GM12878 (cell line): ENCODE measurements at regions not wholly inside any gene's neighbourhood (a gene's known extent, or its start where the extent isn't known, plus 50 kb on each side); places are given as distances from the start of the nearest gene placed in this dataset.

ENCODE experiments used
- ATAC-seq: fragments of 200-7000 bp; cut with Tn5 transposase; 3 replicates; pipeline ENCODE4 v1.9.1; 2020; ENCODE audit warnings: mild to moderate bottlenecking, moderate library complexity
- BruUV-seq: library from RNA; stranded (reverse); fragments of 400-500 nt; replicated peaks from 2 replicates; lab custom pipeline; 2021; lab: Mats Ljungman, UMichigan
- CTCF ChIA-PET: fragments of 300-600 bp; sonication (Branson Sonifier 250); formaldehyde crosslinking; extraction: SDS; loops from one replicate; lab custom pipeline; 2021; ENCODE audit warnings: inconsistent platforms; lab: Yijun Ruan, JAX
- POLR2A ChIA-PET: fragments of 350-600 bp; formaldehyde crosslinking; extraction: SDS; loops from one replicate; lab custom pipeline; 2021; ENCODE audit warnings: inconsistent platforms; lab: Charles Lee
- RAD21 ChIA-PET: fragments of 300-600 bp; sonication (Branson Sonifier 250); formaldehyde crosslinking; loops from one replicate; lab custom pipeline; 2023; ENCODE audit warnings: antibody characterized with exemption; ENCODE audit not compliant: unreplicated experiment; lab: Charles Lee
- SMC1A ChIA-PET: fragments of 300-600 bp; sonication (Branson Sonifier 250); formaldehyde crosslinking; loops from one replicate; lab custom pipeline; 2023; ENCODE audit not compliant: unreplicated experiment, uncharacterized antibody; lab: Charles Lee
- DNase-seq: peaks from one replicate; pipeline ENCODE4 v3.0.0-alpha.2; 2011; ENCODE audit warnings: low read depth, low spot score
- FAIRE-seq: peaks from 3 replicates; lab custom pipeline; 2011; peaks lifted over from hg19 to GRCh38; lab: Jason Lieb, UNC
- H2AFZ ChIP-seq: 2 replicates; pipeline ENCODE4 v1.6.0; 2011; ENCODE audit warnings: low read depth, low read length, control low read depth; ENCODE audit not compliant: control insufficient read depth
- H3K27ac ChIP-seq: 2 replicates; pipeline ENCODE4 v1.5.1; 2011; ENCODE audit warnings: control low read depth; ENCODE audit not compliant: control insufficient read depth, insufficient read depth
- H3K27me3 ChIP-seq, 2 experiments: replicated peaks in 1 of 2; 2 replicates each; pipeline versions ENCODE4 v1.6.0 to v1.6.1; 2011; ENCODE audit warnings: low read length in 1 of 2; ENCODE audit not compliant: control insufficient read depth in 2 of 2, insufficient read depth in 2 of 2
- H3K36me3 ChIP-seq, 2 experiments: 2 replicates each; pipeline ENCODE4 v1.5.1; 2011; ENCODE audit warnings: low read length in 1 of 2; ENCODE audit not compliant: control insufficient read depth in 2 of 2, insufficient read depth in 2 of 2
- H3K4me1 ChIP-seq: 2 replicates; pipeline ENCODE4 v1.6.1; 2011; ENCODE audit warnings: mild to moderate bottlenecking, low read length, moderate library complexity, mixed read lengths; ENCODE audit not compliant: control insufficient read depth, insufficient read depth
- H3K4me2 ChIP-seq: 2 replicates; pipeline ENCODE4 v1.6.0; 2011; ENCODE audit warnings: control low read depth; ENCODE audit not compliant: control insufficient read depth, insufficient read depth
- H3K4me3 ChIP-seq: fragments of 200-600 bp; sonication (generic); 2 replicates; pipeline ENCODE4 v1.5.1; 2016
- H3K79me2 ChIP-seq: 2 replicates; pipeline ENCODE4 v1.6.0; 2011; ENCODE audit warnings: low read length; ENCODE audit not compliant: control insufficient read depth, insufficient read depth
- H3K9ac ChIP-seq: 2 replicates; pipeline ENCODE4 v1.8.0; 2011; ENCODE audit warnings: low read length, control low read depth, mixed read lengths; ENCODE audit not compliant: control insufficient read depth, insufficient read depth
- H3K9me3 ChIP-seq: replicated peaks from 3 replicates; pipeline ENCODE4 v1.5.1; 2011; ENCODE audit warnings: mild to moderate bottlenecking, low read length; ENCODE audit not compliant: control insufficient read depth, insufficient read depth
- H4K20me1 ChIP-seq: 2 replicates; pipeline ENCODE4 v1.6.0; 2011; ENCODE audit not compliant: control insufficient read depth, insufficient read depth
- IRF3 ChIP-seq: fragments of 450-650 bp; IDR thresholded peaks from 2 replicates; pipeline ENCODE4 v1.6.1; 2014; ENCODE audit warnings: mild to moderate bottlenecking
- NFXL1 ChIP-seq: fragments of 450-650 bp; IDR thresholded peaks from 2 replicates; pipeline ENCODE4 v1.6.1; 2017; ENCODE audit warnings: antibody characterized with exemption, mild to moderate bottlenecking, borderline replicate concordance
- NRF1 ChIP-seq: conservative IDR thresholded peaks from 2 replicates; pipeline ENCODE4 v1.6.1; 2011; ENCODE audit warnings: mild to moderate bottlenecking, low read depth, low read length, improper control_type of control experiment
- PML ChIP-seq: IDR thresholded peaks from 2 replicates; pipeline ENCODE4 v1.6.1; 2012; ENCODE audit warnings: low read length, inconsistent platforms
- RB1 ChIP-seq: fragments of 450-650 bp; formaldehyde crosslinking; IDR thresholded peaks from 2 replicates; pipeline ENCODE4 v1.6.1; 2017; ENCODE audit warnings: mild to moderate bottlenecking, borderline replicate concordance
- SREBF1 ChIP-seq: IDR thresholded peaks from 2 replicates; pipeline ENCODE4 v1.6.1; 2012; ENCODE audit warnings: mild to moderate bottlenecking, low read length
- SREBF2 ChIP-seq: IDR thresholded peaks from 2 replicates; pipeline ENCODE4 v1.6.1; 2012; ENCODE audit warnings: mild to moderate bottlenecking, low read length
- WRNIP1 ChIP-seq: IDR thresholded peaks from 2 replicates; pipeline ENCODE4 v1.6.1; 2011; ENCODE audit warnings: low read depth, low read length, improper control_type of control experiment, borderline replicate concordance
- ZBTB4 ChIP-seq: fragments of 450-650 bp; formaldehyde crosslinking; IDR thresholded peaks from 2 replicates; pipeline ENCODE4 v1.4.0; 2022; ENCODE audit warnings: mild to moderate bottlenecking, moderate library complexity
- WGBS: methylation state at CpG from one replicate; pipeline ENCODE4 v1.1.6; 2016; ENCODE audit warnings: low lambda C conversion rate; ENCODE audit not compliant: insufficient replicate concordance, insufficient coverage; ENCODE audit errors: missing lambda C conversion rate; 5-methylcytosine and 5-hydroxymethylcytosine counted together
- in situ Hi-C: fragments of 300-500 bp; cut with MboI; formaldehyde crosslinking; loops from 9 replicates; pipeline ENCODE4 v1.14.3; 2018; ENCODE audit warnings: mixed read lengths
- intact Hi-C: fragments of 100-400 bp; cut with micrococcal nuclease; formaldehyde crosslinking; loops from one replicate; pipeline ENCODE4 v1.14.2; 2022; ENCODE audit not compliant: unreplicated experiment
- TF ChIP-seq, protein P1 (sequence below): fragments of 450-650 bp; IDR thresholded peaks from 2 replicates; pipeline ENCODE4 v1.6.1; 2017; ENCODE audit warnings: antibody characterized with exemption, mild to moderate bottlenecking, moderate library complexity
- TF ChIP-seq, protein P2 (sequence below): fragments of 450-650 bp; IDR thresholded peaks from 2 replicates; pipeline ENCODE4 v1.6.1; 2016; ENCODE audit warnings: mild to moderate bottlenecking
- TF ChIP-seq, protein P3 (sequence below): IDR thresholded peaks from 2 replicates; pipeline ENCODE4 v1.6.1; 2011; ENCODE audit warnings: borderline replicate concordance, low read depth, mild to moderate bottlenecking, moderate library complexity, mixed read lengths, low read length; ENCODE audit not compliant: insufficient read depth; ENCODE audit errors: extremely low read length

DNA sequence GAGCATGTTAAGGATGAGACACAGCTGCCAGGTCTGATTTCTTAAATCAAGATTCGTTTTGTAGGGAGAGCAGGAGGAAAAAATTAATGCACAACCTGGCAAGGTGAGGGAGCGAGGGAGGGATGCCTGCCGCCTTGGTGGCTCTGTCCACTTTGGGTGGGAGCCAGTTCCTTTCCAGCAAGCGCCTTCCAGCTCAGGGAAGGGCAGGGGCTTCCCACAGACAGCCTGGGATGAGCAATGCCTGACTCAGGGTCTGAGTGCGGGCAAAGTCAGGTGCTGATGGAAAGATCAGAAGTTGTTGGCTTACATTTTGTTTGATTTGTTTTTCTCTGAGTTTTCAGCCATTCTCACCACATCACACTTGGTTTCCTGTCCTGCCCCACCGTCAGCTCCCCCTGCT is 220.7 kb downstream of the ENGASE start:
- no peaks in the 10 kb centered on the region for H4K20me1 ChIP-seq
- peaks cover 0 to 3% of the 10 kb centered on the region in 2 experiments; a peak in 1 of 4 replicates for H3K27me3 ChIP-seq
- ChIA-PET RAD21 (interaction anchor here (0.6 kb wide), 1 partner anchor 933 kb away, joined by 3 read pairs; no protein-coding TSS in a partner anchor), SMC1A (no interaction called here), POLR2A (no interaction called here), CTCF (no interaction called here)
- no peak overlapping the region for H3K4me3 ChIP-seq
- H2AFZ ChIP-seq = no peak overlapping the region
- no peaks in the 10 kb centered on the region for H3K9me3 ChIP-seq
- no peaks in the 10 kb centered on the region for H3K79me2 ChIP-seq
- ATAC-seq (no peak), DNase-seq (no peak), FAIRE-seq (no peak)
- no peaks in the 10 kb centered on the region for H3K36me3 ChIP-seq
- in situ Hi-C loops = no loop called here
- intact Hi-C loops = no loop called here
- H3K27ac ChIP-seq = no peak overlapping the region
- H3K9ac ChIP-seq = no peak overlapping the region
- WGBS = 31% methylated on average over 6 of the region's 6 CpGs
- TF ChIP-seq NFXL1 (no peak), IRF3 (no peak), PML (no peak), WRNIP1 (no peak), SREBF1 (no peak), NRF1 (no peak), ZBTB4 (CRISPR knock-in tag) (no peak), SREBF2 (no peak), RB1 (no peak)
- TF ChIP-seq, protein P1, sequence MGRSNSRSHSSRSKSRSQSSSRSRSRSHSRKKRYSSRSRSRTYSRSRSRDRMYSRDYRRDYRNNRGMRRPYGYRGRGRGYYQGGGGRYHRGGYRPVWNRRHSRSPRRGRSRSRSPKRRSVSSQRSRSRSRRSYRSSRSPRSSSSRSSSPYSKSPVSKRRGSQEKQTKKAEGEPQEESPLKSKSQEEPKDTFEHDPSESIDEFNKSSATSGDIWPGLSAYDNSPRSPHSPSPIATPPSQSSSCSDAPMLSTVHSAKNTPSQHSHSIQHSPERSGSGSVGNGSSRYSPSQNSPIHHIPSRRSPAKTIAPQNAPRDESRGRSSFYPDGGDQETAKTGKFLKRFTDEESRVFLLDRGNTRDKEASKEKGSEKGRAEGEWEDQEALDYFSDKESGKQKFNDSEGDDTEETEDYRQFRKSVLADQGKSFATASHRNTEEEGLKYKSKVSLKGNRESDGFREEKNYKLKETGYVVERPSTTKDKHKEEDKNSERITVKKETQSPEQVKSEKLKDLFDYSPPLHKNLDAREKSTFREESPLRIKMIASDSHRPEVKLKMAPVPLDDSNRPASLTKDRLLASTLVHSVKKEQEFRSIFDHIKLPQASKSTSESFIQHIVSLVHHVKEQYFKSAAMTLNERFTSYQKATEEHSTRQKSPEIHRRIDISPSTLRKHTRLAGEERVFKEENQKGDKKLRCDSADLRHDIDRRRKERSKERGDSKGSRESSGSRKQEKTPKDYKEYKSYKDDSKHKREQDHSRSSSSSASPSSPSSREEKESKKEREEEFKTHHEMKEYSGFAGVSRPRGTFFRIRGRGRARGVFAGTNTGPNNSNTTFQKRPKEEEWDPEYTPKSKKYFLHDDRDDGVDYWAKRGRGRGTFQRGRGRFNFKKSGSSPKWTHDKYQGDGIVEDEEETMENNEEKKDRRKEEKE = no peak
- TF ChIP-seq, protein P2, sequence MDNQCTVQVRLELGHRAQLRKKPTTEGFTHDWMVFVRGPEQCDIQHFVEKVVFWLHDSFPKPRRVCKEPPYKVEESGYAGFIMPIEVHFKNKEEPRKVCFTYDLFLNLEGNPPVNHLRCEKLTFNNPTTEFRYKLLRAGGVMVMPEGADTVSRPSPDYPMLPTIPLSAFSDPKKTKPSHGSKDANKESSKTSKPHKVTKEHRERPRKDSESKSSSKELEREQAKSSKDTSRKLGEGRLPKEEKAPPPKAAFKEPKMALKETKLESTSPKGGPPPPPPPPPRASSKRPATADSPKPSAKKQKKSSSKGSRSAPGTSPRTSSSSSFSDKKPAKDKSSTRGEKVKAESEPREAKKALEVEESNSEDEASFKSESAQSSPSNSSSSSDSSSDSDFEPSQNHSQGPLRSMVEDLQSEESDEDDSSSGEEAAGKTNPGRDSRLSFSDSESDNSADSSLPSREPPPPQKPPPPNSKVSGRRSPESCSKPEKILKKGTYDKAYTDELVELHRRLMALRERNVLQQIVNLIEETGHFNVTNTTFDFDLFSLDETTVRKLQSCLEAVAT = no peak
- TF ChIP-seq, protein P3, sequence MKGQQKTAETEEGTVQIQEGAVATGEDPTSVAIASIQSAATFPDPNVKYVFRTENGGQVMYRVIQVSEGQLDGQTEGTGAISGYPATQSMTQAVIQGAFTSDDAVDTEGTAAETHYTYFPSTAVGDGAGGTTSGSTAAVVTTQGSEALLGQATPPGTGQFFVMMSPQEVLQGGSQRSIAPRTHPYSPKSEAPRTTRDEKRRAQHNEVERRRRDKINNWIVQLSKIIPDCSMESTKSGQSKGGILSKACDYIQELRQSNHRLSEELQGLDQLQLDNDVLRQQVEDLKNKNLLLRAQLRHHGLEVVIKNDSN = no peak
- no peaks in the 10 kb centered on the region for H3K4me1 ChIP-seq
- no TSS peak for BruUV-seq
- H3K4me2 ChIP-seq = no peak overlapping the region
